ENCODE measurements at regions not wholly inside any gene's neighbourhood (a gene's known extent, or its start where the extent isn't known, plus 50 kb on each side); places are given as distances from the start of the nearest gene placed in this dataset.

DNA sequence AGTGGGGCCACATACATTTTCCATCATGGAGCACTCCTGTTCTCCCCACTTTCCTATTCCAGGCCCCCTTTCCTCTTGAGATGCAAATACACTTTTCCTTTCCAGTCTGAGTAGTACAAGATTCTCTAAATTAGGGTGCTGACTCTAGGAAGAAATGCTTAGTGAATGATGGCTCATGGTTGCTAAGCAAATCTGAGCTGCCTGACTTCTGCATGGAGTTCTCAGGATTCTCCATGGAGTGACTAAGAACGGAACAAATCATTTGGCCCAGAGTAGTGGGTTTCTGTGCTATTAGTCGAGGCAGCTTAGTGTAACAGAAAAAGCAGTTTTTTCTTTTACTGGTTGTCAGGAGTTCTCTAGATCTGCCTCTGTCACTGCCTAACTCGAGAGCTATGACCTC is 65.4 kb upstream of the NTM start:
- no peak for DNase-seq

DNA sequence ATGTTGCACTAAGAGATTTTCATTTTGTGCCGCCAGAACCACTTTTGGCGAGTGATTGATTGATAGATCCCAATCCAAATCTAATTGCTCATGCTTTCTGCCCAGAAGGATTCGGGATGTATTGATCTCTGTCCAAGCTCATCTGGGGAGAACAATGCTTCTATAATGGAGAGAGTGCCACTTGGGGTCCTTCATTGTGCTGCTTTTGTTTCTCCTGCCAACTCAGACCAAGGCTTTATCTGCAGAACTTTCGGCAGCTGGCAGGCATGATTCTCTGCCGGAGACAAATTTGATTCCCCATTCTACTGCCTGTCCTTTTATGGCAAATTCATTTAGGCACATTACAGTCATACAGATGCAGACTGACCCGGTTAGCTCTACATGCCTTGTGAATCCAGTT is 62.9 kb upstream of the NTM start:
- no peak for DNase-seq

DNA sequence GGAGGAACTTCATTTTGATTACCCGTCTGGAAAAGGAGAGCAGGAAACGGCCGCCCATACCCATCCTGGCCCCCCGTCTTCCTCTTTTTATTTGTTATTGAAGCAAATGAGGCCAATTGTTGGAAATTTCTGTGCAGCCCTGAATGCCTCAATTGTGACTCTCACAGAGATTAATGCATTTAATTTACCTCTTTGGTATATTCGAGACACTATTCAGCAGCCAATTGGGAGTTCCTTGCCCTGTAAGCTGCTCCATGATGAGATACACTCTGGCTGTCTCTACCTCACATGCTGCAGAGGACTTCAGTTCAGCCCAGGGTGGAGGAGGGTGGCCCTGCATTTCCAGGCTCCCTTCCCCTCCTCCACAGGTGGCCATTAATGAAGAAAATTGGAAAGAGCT is 60.6 kb upstream of the NTM start:
- DNase-seq, result no peak

DNA sequence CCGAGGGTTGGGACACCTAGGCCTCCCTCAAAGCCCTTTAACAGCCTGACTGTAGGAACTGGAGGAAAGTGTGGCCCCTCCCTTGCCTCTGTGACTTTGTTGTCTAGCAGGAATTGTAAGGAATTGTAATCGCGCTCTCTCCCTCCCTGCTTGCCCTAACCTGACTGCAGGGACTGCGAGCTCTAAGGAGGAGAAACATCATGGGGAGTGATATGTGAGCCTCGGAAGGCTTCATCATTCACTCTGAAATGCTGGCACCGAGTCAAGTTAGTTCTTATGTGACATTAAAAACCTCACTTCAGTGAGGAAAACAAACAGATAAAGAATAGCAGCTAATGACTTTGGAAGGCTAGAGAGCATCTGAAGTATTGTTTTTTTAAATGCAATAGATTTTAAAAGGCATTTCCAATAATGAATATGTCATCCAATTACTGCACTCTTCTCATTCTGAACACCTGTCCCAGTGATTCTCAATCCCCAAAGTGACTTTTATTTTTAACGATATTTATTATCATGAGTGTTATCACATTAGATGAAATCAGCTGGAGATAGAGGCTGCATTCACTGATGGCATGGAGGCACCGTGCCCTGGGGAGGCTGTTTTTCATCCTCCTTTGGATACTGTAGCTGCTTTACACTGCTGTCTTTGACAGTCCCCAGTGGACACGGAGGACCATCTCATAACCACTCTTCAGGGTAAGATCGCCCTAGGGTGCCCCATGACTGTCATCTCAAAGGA is 58.5 kb upstream of the NTM start:
- DNase-seq, result no peak

Data from activated CD4-positive, alpha-beta T cell treated with anti-CD3 and anti-CD28 coated beads, Interleukin-2, amount 50 U/mL, for 16 hours (primary cell).